ENCODE measurements at regions not wholly inside any gene's neighbourhood (a gene's known extent, or its start where the extent isn't known, plus 50 kb on each side); places are given as distances from the start of the nearest gene placed in this dataset.
"Not testable (repeated sequence)": the region's sequence is repeated elsewhere in the genome, so short reads cannot be mapped to it uniquely, and the experiment has no call there.

DNA sequence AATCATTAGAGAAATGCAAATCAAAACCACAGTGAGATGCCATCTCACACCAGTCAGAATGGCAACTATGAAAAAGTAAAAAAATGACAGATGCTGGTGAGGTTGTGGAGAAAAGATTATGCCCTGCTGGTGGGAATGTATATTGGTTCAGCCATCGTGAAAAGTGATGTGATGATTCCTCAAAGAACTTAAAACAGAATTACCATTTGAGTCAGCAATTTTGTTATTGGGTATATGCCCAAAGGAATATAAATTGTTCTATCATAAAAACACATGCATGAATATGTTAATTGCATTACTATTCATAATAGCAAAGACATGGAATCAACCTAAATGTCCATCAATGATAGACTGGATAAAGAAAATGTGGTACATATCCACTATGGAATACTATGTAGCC, 115.1 kb upstream of the OR4E1 start:
- not testable (repeated sequence) for DNase-seq

DNA sequence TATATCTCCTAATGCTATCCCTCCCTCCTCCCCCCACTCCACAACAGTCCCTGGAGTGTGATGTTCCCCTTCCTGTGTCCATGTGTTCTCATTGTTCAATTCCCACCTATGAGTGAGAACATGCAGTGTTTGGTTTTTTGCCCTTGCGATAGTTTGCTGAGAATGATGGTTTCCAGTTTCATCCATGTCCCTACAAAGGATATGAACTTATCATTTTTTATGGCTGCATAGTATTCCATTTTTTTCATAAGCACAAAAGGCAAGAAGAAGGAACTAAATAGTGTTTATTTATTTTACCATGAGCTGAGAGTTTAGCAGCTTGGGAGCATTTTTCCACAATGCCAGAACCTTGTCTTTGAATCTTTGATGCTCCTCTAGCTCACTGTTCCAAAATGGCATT, 113.6 kb upstream of the OR4E1 start:
- not testable (repeated sequence) for DNase-seq

DNA sequence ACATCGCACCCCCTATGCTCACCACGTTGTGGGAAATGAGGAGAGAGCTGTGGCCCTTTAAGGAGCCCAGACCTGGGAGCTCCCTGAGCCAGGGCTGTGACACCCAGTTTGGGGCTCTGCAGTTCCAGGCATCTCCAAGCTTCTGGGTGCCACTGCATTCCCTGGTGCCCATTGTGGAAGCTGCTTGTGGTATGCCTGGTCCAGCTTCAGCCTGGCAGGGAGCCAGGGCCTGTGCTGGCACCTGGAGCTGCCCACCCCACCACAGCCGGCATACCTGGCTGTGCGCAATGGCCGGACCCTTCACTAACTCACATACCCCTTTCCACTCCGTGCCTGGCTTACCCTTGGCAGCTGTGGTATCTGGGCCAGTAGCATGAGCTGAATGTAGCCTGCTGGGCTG, 107.9 kb upstream of the OR4E1 start:
- no peak for DNase-seq

DNA sequence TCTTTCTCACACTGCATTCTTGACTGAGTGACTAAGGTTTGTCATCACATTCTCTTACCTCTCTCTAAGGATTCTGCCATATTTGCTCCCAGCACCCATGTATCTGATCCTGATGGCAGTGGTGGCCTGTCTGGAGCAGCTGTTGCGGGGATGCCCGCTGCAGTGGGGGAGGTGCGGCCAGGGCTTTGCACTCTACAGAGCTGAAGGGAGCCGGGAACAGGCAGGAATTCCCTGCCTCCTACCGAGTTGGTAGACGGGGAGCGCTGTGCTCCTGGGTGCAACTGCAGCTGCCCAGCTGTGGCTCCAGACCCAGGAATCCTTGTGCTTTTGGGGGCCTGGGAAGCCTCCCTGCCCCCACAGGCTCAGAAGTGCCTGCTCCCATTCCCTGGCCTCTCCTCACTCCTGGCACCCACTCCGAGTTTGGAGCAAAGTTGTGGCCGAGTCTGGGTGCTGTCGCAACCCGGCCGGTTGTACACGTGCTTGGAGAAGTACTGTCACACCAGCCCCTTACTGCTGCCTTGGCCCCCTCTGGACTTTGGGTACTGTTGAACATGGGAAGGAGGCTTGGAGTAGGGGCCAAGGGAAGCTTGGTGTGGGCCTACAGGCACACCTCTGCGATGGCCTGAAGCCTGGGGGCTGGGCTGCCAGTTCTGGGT, 106.9 kb upstream of the OR4E1 start:
- DNase-seq, result no peak

DNA sequence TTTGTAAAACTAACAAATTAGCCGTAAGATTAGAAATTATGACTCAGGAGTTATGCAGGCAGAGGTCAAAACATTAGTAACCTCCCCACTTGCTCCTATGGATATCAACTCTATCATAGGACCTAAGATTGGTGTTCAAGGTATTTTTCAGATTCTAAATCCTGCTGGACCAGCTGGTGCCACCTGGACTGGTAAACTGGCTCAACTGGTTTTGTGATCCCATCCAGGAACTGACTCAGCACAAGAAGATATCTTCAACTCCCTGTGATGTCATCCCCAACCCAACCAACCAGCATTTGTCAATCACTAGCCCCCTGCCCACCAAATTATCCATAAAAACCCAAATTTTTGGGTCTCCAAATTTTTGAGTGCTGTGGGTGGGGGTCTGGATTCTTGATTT, 98.1 kb upstream of the OR4E1 start:
- DNase-seq, result no peak

DNA sequence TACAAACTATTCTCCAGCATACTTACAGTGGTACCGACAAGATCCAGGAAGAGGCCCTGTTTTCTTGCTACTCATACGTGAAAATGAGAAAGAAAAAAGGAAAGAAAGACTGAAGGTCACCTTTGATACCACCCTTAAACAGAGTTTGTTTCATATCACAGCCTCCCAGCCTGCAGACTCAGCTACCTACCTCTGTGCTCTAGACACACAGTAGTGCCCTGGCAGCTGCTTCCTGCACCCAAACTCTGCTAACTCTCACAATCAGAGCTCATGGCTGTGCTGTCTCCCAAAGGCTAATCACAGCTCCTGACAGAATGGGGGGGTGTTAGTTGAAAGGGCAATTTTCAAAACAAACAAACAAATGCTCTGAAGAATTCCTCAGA, 95.2 kb upstream of the OR4E1 start:
- DNase-seq, result no peak

DNA sequence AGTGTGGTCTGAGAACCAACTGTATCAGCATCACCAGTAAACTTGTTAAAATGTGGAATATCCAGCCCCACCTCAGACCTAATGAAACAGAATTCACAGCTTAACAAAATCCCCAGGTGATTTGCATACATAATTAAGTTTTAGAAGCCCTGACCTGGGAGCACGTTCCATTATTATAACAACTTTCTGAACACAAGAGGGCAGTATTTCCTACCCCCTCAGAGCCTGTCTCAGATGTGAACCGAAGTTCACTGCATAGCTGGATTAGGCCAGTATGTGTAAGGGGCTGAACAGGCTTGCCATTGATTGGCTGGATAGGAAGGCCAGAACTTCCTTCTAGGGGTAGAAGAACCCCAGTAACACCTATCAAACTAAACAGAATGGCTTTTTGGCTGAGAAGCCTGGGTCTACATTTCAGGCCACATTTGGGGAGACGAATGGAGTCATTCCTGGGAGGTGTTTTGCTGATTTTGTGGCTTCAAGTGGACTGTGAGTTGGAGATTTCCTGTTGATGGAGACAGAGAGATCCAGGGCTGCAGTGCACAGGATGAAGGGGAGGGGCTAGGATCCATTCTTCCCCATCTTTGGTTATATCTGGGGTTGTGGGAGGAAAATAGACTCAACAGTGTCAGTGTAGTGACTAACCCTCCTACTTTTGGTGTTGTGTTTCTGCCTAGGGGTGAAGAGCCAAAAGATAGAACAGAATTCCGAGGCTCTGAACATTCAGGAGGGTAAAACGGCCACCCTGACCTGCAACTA, 94.7 kb upstream of the OR4E1 start:
- no peak for DNase-seq

DNA sequence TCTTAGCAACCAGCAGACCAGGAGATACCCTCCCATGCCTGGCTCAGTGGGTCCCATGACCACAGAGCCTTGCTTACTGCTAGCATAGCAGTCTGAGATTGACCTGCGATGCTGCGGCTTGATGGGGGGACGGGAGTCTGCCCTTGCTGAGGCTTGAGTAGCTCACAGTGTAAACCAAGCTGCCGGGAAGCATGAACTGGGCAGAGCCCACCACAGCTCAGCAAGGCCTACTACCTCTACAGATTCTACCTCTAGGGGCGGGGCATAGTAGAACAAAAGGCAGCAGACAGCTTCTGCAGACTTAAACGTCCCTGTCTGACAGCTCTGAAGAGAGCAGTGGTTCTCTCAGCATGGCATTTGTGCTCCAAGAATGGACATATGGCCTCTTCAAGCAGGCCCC, 86.7 kb upstream of the OR4E1 start:
- DNase-seq, result not testable (repeated sequence)

DNA sequence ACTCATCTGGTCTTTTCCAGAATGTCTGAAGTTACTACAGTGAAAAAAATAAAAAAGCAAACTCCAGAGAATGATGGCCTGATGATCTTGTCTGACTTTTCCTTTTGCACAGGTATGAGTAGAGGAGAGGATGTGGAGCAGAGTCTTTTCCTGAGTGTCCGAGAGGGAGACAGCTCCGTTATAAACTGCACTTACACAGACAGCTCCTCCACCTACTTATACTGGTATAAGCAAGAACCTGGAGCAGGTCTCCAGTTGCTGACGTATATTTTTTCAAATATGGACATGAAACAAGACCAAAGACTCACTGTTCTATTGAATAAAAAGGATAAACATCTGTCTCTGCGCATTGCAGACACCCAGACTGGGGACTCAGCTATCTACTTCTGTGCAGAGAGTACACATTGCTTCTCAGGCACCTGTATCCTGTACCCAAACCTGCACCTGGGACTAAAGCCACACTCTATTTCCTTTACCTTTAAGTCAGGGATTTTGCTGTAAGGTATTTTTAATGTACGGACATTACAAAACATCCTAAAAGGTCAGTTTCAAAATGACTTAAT, 75.8 kb upstream of the OR4E1 start:
- DNase-seq, result no peak

DNA sequence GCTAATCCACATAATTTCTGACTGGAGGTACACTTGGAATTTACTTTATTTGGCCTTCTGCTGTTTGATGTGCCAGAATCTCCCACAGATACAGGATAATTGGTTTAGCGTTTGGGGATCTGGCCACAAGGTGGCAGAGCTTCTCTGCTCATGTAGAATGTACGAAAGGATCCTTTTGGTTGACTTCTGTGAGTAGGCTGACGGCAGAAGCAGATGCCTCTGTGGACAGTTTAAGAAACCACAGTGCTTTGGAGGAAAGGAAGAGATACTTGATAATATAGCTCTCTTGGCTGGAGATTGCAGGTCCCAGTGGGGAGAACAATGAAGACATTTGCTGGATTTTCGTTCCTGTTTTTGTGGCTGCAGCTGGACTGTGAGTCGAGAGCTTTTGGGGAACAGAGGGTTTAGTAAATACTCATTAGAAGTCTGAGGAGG, 75.3 kb upstream of the OR4E1 start:
- DNase-seq, result peak; percentile 29

DNA sequence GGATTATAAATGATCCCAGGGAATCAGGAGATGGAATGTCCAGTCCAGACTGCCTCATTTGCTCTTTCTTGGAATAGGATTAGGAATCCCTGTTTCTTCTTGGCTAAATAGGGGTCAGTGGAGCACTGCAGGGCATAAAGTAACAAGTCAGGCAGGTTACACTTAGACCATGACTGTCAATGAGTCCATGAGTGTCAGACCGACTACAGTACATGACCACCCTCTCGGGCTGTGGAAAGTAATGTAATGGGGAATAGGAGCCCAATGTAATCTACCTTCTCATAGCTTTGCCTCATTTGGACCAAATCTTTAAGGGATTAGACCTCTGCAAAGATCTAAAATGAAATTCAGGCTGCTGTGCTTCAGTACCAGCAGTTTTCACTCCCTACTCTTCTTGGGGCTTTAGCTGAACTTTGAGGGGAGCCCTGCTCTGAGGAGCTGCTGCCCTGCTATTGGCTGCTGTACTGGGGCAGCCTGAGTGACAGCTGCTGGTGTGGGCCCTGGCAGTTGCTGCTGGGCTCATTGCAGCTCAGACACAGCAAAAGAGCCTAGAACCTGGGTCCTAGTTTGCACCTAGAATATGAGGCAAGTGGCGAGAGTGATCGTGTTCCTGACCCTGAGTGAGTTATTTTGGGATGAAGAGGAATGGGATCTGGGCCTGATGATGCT, 62.2 kb upstream of the OR4E1 start:
- DNase-seq, result no peak

DNA sequence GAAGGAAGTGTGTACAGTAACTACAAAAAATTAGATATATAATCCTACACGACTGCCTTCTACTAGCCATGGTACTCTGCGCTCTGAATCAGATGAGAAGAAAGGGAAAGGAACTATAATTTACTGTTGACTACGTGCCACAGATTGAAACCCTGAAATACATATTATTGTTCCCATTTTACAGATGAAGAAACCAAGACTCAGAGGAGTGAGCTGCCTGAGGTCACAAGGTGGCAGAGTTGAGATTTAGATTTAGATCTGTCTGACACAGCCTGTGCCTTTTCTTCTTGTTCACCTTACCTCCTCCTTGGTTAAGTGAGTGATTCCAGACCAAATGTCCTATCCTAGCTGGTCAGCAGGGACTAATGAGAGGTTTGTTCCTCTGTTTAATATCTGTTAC, 61.6 kb upstream of the OR4E1 start:
- DNase-seq, result no peak

DNA sequence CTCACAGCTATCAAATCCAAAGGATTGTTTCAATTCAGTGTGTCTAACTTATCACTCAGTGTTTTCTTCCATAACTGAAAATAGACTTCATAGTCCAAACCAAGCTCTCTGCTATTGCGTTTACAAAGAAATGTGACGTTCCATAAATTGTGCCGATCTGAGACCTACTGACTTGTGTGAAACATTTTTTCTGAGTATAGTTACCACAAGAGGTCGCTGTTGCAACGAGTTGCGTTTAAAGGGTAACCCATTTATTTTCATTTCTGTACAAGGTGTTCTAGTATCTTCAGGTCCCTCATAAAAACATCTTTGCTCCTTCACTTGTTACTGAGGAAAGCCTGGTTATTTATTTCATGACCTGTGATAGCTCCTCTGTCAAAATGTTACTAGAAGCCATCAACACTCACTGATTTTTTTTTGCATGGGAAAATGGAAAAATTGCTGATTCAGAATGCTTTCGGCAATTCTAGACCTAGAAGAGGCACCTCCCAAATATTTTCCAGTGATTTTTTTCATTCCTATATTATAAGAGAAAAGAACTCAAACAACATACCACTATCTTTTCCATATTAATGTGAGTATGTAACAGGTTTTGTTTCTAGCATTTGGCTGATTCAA, 60.9 kb upstream of the OR4E1 start:
- DNase-seq, result no peak

DNA sequence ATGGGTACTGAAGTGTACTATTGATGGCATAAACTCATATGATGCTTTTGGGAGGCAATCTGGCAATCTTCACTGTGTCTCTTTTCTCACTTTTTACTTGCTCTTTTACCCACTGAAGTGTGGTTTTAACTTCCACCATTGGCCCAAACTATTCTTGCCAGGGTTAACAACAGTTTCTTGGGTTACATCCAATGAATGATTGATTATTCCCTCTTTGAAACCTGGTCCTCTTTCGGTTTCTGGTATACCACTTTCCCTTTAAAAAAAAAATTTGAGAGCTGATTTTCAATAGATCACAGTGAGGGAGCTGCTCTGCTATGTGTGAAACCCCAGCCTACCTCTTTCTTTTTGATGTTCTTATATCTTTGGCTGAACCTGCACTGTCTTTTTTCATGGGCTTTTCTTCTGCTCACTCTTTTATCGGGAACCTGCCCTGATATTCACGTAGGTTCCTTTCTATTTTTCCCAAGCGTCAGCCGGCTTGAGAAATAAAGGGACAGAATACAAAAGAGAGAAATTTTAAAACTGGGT, 56.1 kb upstream of the OR4E1 start:
- DNase-seq, result no peak

DNA sequence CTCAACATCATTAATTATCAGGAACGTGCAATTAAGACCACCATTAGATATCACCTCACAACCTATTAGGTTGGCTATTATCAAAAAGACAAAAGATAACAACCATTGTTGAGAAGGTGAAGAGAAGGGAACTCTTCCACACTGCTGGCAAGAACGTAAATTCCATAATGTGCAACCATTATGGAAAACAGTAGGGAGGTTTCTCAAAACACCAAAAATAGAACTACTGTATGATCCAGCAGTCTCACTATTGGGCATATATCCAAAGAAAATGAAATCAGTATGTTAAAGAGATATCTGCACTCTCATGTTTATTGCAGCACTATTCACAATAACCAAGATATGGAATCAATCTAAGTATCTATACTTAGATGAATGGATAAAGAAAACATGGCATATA, 51.6 kb upstream of the OR4E1 start:
- DNase-seq, result no peak

DNA sequence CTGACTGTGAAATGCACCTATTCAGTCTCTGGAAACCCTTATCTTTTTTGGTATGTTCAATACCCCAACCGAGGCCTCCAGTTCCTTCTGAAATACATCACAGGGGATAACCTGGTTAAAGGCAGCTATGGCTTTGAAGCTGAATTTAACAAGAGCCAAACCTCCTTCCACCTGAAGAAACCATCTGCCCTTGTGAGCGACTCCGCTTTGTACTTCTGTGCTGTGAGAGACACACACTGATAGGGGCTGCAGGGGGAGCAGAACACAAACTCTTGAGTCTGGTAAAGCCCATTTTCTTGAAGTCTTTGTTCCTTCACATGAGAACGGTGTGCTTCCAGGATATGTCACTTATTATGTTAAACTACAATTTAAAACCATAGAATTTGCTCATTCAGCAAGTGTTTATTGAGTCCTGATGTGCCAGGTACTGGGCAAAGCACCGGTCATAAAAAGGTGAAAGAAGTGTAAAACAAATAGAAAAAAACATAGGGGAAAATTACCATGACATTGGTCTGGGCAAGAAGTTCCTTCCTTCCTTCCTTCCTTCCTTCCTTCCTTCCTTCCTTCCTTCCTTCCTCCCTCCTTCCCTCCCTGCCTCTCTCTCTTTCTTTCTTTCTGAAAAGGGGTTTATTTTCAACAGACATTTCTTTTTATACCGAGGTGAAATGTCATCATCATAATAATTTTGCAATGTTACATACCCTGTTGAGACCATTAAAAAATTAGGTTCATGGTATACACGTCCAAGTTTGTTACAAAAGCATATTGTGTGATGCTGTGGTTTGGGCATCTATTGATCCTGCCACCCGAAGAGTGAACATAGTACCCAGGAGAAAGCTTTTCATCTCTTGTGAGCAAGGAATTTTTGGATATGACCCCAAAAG, 50.7 kb upstream of the OR4E1 start:
- DNase-seq, result no peak

DNA sequence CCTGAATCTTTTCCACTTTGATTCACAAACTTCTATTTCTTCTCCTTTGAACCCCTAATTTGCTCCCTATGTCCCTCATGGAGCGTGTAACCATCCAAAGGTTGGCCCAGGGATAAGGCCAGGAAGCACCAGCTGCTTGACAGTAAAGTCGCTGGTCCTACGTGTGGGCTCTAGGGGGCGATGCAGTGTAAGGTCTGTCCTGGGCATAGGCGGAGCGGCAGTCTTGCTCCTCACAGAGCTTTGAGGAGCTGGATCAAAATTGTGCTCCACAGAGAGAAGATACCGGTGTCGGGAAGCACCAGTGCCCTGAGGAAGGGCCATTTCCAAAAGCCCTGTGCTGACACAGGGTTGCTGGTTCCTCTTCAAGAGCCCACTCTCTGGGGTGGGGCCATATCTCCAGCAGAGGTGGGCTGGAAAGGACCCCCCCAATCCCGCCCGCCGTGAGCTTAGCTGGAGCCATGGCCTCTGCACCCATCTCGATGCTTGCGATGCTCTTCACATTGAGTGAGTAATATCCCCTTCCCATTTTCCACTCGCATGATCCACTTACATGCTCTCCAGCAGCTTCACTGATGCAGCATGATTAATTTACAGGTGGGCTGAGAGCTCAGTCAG, 49.9 kb upstream of the OR4E1 start:
- no peak for DNase-seq

Data from DMS79 (cell line).